ENCODE measurements at regions not wholly inside any gene's neighbourhood (a gene's known extent, or its start where the extent isn't known, plus 50 kb on each side); places are given as distances from the start of the nearest gene placed in this dataset.

DNA sequence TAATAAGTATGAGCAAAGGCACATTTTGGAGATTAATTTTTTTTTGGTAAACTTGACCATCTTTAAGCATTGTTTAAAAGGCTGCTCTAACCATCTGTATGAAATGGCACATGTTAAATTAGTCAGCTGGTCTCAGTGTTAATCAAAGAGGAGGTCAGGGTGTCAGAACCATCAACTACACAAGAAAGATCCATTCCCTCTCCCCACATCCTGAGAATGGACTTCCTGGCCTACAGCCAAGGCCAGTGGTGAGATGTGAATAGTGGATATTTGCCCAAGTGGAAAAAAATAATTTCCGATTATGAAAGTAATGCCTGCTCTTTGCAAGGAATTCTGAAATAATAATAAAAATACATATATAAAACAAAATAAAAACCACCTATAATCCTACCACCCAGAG lies 641.7 kb downstream of the NR2F2 start:
- Histone ChIP-seq H3K9me3 (ENCODE audit: control insufficient read depth, insufficient read depth, low read depth, low read length) (no peaks in the 10 kb centered on the region), H4K20me1 (ENCODE audit: control insufficient read depth, extremely low read depth, insufficient read depth, low read length) (no peaks in the 10 kb centered on the region), H3K27ac (ENCODE audit: insufficient read depth, low read length) (no peak overlapping the region), H3K4me2 (ENCODE audit: extremely low read depth, insufficient read depth, low read length) (no peak overlapping the region), H3K27me3 (ENCODE audit: control insufficient read depth, insufficient read depth, low read length) (no peaks in the 10 kb centered on the region), H2AFZ (ENCODE audit: low read length) (no peak overlapping the region), H3K36me3 (ENCODE audit: control insufficient read depth, insufficient read depth, low read length) (no peaks in the 10 kb centered on the region), H3K79me2 (ENCODE audit: control insufficient read depth, insufficient read depth, low read length) (no peaks in the 10 kb centered on the region), H3K9ac (ENCODE audit: insufficient read depth, low read length) (no peak overlapping the region), H3K4me3 (replicated peaks in 1 of 4; ENCODE audit: control extremely low read depth in 1 of 4, insufficient read depth in 1 of 4, low read depth in 3 of 4, low read length in 4 of 4) (no peak overlapping the region), H3K4me1 (ENCODE audit: control insufficient read depth, extremely low read depth, insufficient read depth, low read length) (no peaks in the 10 kb centered on the region)
- no peak for DNase-seq (ENCODE audit: low read depth in 2 of 2)
- TF ChIP-seq, protein P1, sequence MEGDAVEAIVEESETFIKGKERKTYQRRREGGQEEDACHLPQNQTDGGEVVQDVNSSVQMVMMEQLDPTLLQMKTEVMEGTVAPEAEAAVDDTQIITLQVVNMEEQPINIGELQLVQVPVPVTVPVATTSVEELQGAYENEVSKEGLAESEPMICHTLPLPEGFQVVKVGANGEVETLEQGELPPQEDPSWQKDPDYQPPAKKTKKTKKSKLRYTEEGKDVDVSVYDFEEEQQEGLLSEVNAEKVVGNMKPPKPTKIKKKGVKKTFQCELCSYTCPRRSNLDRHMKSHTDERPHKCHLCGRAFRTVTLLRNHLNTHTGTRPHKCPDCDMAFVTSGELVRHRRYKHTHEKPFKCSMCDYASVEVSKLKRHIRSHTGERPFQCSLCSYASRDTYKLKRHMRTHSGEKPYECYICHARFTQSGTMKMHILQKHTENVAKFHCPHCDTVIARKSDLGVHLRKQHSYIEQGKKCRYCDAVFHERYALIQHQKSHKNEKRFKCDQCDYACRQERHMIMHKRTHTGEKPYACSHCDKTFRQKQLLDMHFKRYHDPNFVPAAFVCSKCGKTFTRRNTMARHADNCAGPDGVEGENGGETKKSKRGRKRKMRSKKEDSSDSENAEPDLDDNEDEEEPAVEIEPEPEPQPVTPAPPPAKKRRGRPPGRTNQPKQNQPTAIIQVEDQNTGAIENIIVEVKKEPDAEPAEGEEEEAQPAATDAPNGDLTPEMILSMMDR (conservative IDR thresholded peaks at IDR 0.05 in 1 of 2, IDR thresholded peaks at IDR 0.05 in 1 of 2; ENCODE audit: low read depth in 1 of 2, low read length in 2 of 2), result no peak
- TF ChIP-seq EZH2 (IDR thresholded peaks at IDR 0.05; ENCODE audit: low read length, missing control alignments), result no peak

DNA sequence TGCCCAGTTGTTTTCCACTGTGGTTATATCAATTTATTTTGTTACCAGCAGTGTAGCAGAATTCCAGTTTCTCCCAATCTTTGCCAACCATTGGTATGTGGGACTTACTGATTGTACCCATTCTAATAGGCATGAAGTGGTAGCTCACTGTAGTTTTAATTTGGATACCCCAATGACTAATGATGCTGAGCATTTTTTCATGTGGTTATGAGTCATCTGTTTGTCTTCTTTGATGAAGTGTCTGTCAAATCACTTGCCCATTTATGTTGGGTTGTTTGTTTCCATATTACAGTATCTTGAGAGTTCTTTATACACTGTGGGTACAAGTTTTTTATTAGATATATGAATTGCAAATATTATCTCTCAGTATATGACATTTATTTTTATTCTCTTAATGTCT lies 644.3 kb downstream of the NR2F2 start:
- Histone ChIP-seq H3K9me3 (ENCODE audit: control insufficient read depth, insufficient read depth, low read depth, low read length) (no peaks in the 10 kb centered on the region), H3K4me3 (replicated peaks in 1 of 4; ENCODE audit: control extremely low read depth in 1 of 4, insufficient read depth in 1 of 4, low read depth in 3 of 4, low read length in 4 of 4) (no peak overlapping the region), H2AFZ (ENCODE audit: low read length) (no peak overlapping the region), H3K27ac (ENCODE audit: insufficient read depth, low read length) (no peak overlapping the region), H4K20me1 (ENCODE audit: control insufficient read depth, extremely low read depth, insufficient read depth, low read length) (no peaks in the 10 kb centered on the region), H3K27me3 (ENCODE audit: control insufficient read depth, insufficient read depth, low read length) (no peaks in the 10 kb centered on the region), H3K9ac (ENCODE audit: insufficient read depth, low read length) (no peak overlapping the region), H3K36me3 (ENCODE audit: control insufficient read depth, insufficient read depth, low read length) (no peaks in the 10 kb centered on the region), H3K4me1 (ENCODE audit: control insufficient read depth, extremely low read depth, insufficient read depth, low read length) (no peaks in the 10 kb centered on the region), H3K79me2 (ENCODE audit: control insufficient read depth, insufficient read depth, low read length) (no peaks in the 10 kb centered on the region), H3K4me2 (ENCODE audit: extremely low read depth, insufficient read depth, low read length) (no peak overlapping the region)
- DNase-seq (ENCODE audit: low read depth in 2 of 2), result peak in 1 of 2 donors; percentile 24
- TF ChIP-seq, protein P1 (conservative IDR thresholded peaks at IDR 0.05 in 1 of 2, IDR thresholded peaks at IDR 0.05 in 1 of 2; ENCODE audit: low read depth in 1 of 2, low read length in 2 of 2), result no peak
- TF ChIP-seq EZH2 (IDR thresholded peaks at IDR 0.05; ENCODE audit: low read length, missing control alignments), result no peak

DNA sequence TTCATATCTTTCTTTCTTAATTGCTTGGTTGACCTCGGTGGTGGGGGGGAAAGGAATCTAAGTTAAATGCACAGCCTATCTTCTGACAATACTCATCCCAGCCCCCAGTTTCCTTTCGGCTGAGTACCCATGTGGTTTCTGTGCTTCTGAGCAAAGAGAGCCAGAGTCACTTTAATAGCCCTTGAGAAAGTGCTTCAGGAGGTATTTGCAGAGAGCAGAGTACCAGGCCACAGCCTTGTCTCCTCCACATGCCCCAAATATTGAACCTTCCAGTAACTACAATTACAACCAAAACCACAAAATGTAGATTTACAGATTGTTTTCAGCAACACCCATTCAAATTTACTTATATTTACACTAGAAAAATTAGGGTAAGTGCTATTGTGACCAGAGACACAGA lies 647.4 kb downstream of the NR2F2 start:
- no peak overlapping the region for H3K4me3 ChIP-seq (replicated peaks in 1 of 4; ENCODE audit: control extremely low read depth in 1 of 4, insufficient read depth in 1 of 4, low read depth in 3 of 4, low read length in 4 of 4)
- no peaks in the 10 kb centered on the region for H3K9me3 ChIP-seq (ENCODE audit: control insufficient read depth, insufficient read depth, low read depth, low read length)
- H2AFZ ChIP-seq (ENCODE audit: low read length), result no peak overlapping the region
- H3K27ac ChIP-seq (ENCODE audit: insufficient read depth, low read length), result no peak overlapping the region
- no peak overlapping the region for H3K4me2 ChIP-seq (ENCODE audit: extremely low read depth, insufficient read depth, low read length)
- no peaks in the 10 kb centered on the region for H3K36me3 ChIP-seq (ENCODE audit: control insufficient read depth, insufficient read depth, low read length)
- DNase-seq (ENCODE audit: low read depth in 2 of 2), result no peak
- no peaks in the 10 kb centered on the region for H3K4me1 ChIP-seq (ENCODE audit: control insufficient read depth, extremely low read depth, insufficient read depth, low read length)
- TF ChIP-seq EZH2 (IDR thresholded peaks at IDR 0.05; ENCODE audit: low read length, missing control alignments), result no peak
- TF ChIP-seq, protein P1 (conservative IDR thresholded peaks at IDR 0.05 in 1 of 2, IDR thresholded peaks at IDR 0.05 in 1 of 2; ENCODE audit: low read depth in 1 of 2, low read length in 2 of 2), result no peak
- H3K9ac ChIP-seq (ENCODE audit: insufficient read depth, low read length), result no peak overlapping the region
- H3K27me3 ChIP-seq (ENCODE audit: control insufficient read depth, insufficient read depth, low read length), result no peaks in the 10 kb centered on the region
- H3K79me2 ChIP-seq (ENCODE audit: control insufficient read depth, insufficient read depth, low read length), result no peaks in the 10 kb centered on the region
- no peaks in the 10 kb centered on the region for H4K20me1 ChIP-seq (ENCODE audit: control insufficient read depth, extremely low read depth, insufficient read depth, low read length)

Data from fibroblast of lung (primary cell).